ENCODE measurements at regions not wholly inside any gene's neighbourhood (a gene's known extent, or its start where the extent isn't known, plus 50 kb on each side); places are given as distances from the start of the nearest gene placed in this dataset.

GRCh38 chr13:94778986-94779385 is 66.6 kb upstream of the SOX21 start:
- H3K9me3 ChIP-seq (ENCODE audit: insufficient read depth, low read length), result no peaks in the 10 kb centered on the region
- TF ChIP-seq SUZ12 (IDR thresholded peaks at IDR 0.05; ENCODE audit: extremely low read depth, insufficient read depth, insufficient read length) (no peak), ZNF274 (IDR thresholded peaks at IDR 0.05; ENCODE audit: low read depth, low read length) (no peak), YY1 (IDR thresholded peaks at IDR 0.05; ENCODE audit: insufficient read depth, insufficient read length) (no peak)
- no peak for DNase-seq (ENCODE audit: low read depth, low spot score)
- no peaks in the 10 kb centered on the region for H3K27me3 ChIP-seq (ENCODE audit: insufficient read depth, insufficient read length)
- no peak overlapping the region for H3K4me3 ChIP-seq (ENCODE audit: insufficient read length, low read depth)
- H3K4me1 ChIP-seq (ENCODE audit: insufficient read depth, insufficient read length), result no peaks in the 10 kb centered on the region
- H3K36me3 ChIP-seq (ENCODE audit: insufficient read depth, insufficient read length, low read length), result no peaks in the 10 kb centered on the region
- no peak overlapping the region for H3K9ac ChIP-seq (ENCODE audit: insufficient read length, low read depth)

- H3K4me3 ChIP-seq (ENCODE audit: insufficient read length, low read depth), result no peak overlapping the region
- H3K9me3 ChIP-seq (ENCODE audit: insufficient read depth, low read length), result no peaks in the 10 kb centered on the region
- no peaks in the 10 kb centered on the region for H3K27me3 ChIP-seq (ENCODE audit: insufficient read depth, insufficient read length)
- TF ChIP-seq ZNF274 (IDR thresholded peaks at IDR 0.05; ENCODE audit: low read depth, low read length) (no peak), YY1 (IDR thresholded peaks at IDR 0.05; ENCODE audit: insufficient read depth, insufficient read length) (no peak), SUZ12 (IDR thresholded peaks at IDR 0.05; ENCODE audit: extremely low read depth, insufficient read depth, insufficient read length) (no peak)
- H3K9ac ChIP-seq (ENCODE audit: insufficient read length, low read depth), result no peak overlapping the region
- no peak for DNase-seq (ENCODE audit: low read depth, low spot score)
- no peaks in the 10 kb centered on the region for H3K36me3 ChIP-seq (ENCODE audit: insufficient read depth, insufficient read length, low read length)
- H3K4me1 ChIP-seq (ENCODE audit: insufficient read depth, insufficient read length), result no peaks in the 10 kb centered on the region
Observed at GRCh38 chr13:94778585-94778984, 66.2 kb upstream of the SOX21 start.

- Histone ChIP-seq H3K4me3 (ENCODE audit: insufficient read length, low read depth) (no peak overlapping the region), H3K9ac (ENCODE audit: insufficient read length, low read depth) (no peak overlapping the region), H3K36me3 (ENCODE audit: insufficient read depth, insufficient read length, low read length) (no peaks in the 10 kb centered on the region), H3K4me1 (ENCODE audit: insufficient read depth, insufficient read length) (no peaks in the 10 kb centered on the region), H3K9me3 (ENCODE audit: insufficient read depth, low read length) (no peaks in the 10 kb centered on the region), H3K27me3 (ENCODE audit: insufficient read depth, insufficient read length) (no peaks in the 10 kb centered on the region)
- DNase-seq (ENCODE audit: low read depth, low spot score), result no peak
- TF ChIP-seq ZNF274 (IDR thresholded peaks at IDR 0.05; ENCODE audit: low read depth, low read length) (no peak), SUZ12 (IDR thresholded peaks at IDR 0.05; ENCODE audit: extremely low read depth, insufficient read depth, insufficient read length) (no peak), YY1 (IDR thresholded peaks at IDR 0.05; ENCODE audit: insufficient read depth, insufficient read length) (no peak)
Observed at GRCh38 chr13:94776956-94777355, 64.6 kb upstream of the SOX21 start.

GRCh38 chr13:94776300-94776699 is 64.0 kb upstream of the SOX21 start:
- Histone ChIP-seq H3K4me3 (ENCODE audit: insufficient read length, low read depth) (no peak overlapping the region), H3K9ac (ENCODE audit: insufficient read length, low read depth) (no peak overlapping the region), H3K4me1 (ENCODE audit: insufficient read depth, insufficient read length) (no peaks in the 10 kb centered on the region), H3K9me3 (ENCODE audit: insufficient read depth, low read length) (no peaks in the 10 kb centered on the region), H3K36me3 (ENCODE audit: insufficient read depth, insufficient read length, low read length) (no peaks in the 10 kb centered on the region), H3K27me3 (ENCODE audit: insufficient read depth, insufficient read length) (no peaks in the 10 kb centered on the region)
- DNase-seq (ENCODE audit: low read depth, low spot score), result no peak
- TF ChIP-seq ZNF274 (IDR thresholded peaks at IDR 0.05; ENCODE audit: low read depth, low read length), result no peak
- TF ChIP-seq YY1 (IDR thresholded peaks at IDR 0.05; ENCODE audit: insufficient read depth, insufficient read length), result no peak
- TF ChIP-seq SUZ12 (IDR thresholded peaks at IDR 0.05; ENCODE audit: extremely low read depth, insufficient read depth, insufficient read length), result no peak

- H3K9ac ChIP-seq (ENCODE audit: insufficient read length, low read depth), result no peak overlapping the region
- no peaks in the 10 kb centered on the region for H3K9me3 ChIP-seq (ENCODE audit: insufficient read depth, low read length)
- no peaks in the 10 kb centered on the region for H3K27me3 ChIP-seq (ENCODE audit: insufficient read depth, insufficient read length)
- no peak overlapping the region for H3K4me3 ChIP-seq (ENCODE audit: insufficient read length, low read depth)
- no peak for DNase-seq (ENCODE audit: low read depth, low spot score)
- TF ChIP-seq SUZ12 (IDR thresholded peaks at IDR 0.05; ENCODE audit: extremely low read depth, insufficient read depth, insufficient read length) (no peak), YY1 (IDR thresholded peaks at IDR 0.05; ENCODE audit: insufficient read depth, insufficient read length) (no peak), ZNF274 (IDR thresholded peaks at IDR 0.05; ENCODE audit: low read depth, low read length) (no peak)
- H3K36me3 ChIP-seq (ENCODE audit: insufficient read depth, insufficient read length, low read length), result no peaks in the 10 kb centered on the region
- no peaks in the 10 kb centered on the region for H3K4me1 ChIP-seq (ENCODE audit: insufficient read depth, insufficient read length)
Observed at GRCh38 chr13:94765814-94766213, 53.5 kb upstream of the SOX21 start.

- Histone ChIP-seq H3K9me3 (ENCODE audit: insufficient read depth, low read length) (peaks cover 2% of the 10 kb centered on the region; the same call in 1 of the 2 replicates), H3K36me3 (ENCODE audit: insufficient read depth, insufficient read length, low read length) (no peaks in the 10 kb centered on the region), H3K27me3 (ENCODE audit: insufficient read depth, insufficient read length) (no peaks in the 10 kb centered on the region), H3K4me1 (ENCODE audit: insufficient read depth, insufficient read length) (no peaks in the 10 kb centered on the region), H3K4me3 (ENCODE audit: insufficient read length, low read depth) (no peak overlapping the region), H3K9ac (ENCODE audit: insufficient read length, low read depth) (no peak overlapping the region)
- no peak for DNase-seq (ENCODE audit: low read depth, low spot score)
- TF ChIP-seq YY1 (IDR thresholded peaks at IDR 0.05; ENCODE audit: insufficient read depth, insufficient read length) (no peak), ZNF274 (IDR thresholded peaks at IDR 0.05; ENCODE audit: low read depth, low read length) (no peak), SUZ12 (IDR thresholded peaks at IDR 0.05; ENCODE audit: extremely low read depth, insufficient read depth, insufficient read length) (no peak)
Observed at GRCh38 chr13:94764576-94765321, 52.4 kb upstream of the SOX21 start.

Measured in NT2/D1 (cell line).